MCF 10A (cell line): ENCODE measurements at regions not wholly inside any gene's neighbourhood (a gene's known extent, or its start where the extent isn't known, plus 50 kb on each side); places are given as distances from the start of the nearest gene placed in this dataset.

Source experiments
- BruUV-seq: library from RNA; stranded (reverse); fragments of 400-500 nt; replicated peaks from 2 replicates; lab custom pipeline; 2021; lab: Mats Ljungman, UMichigan
- CTCF ChIA-PET: fragments of 300-600 bp; sonication (Branson Sonifier 250); formaldehyde crosslinking; extraction: SDS; loops from one replicate; lab custom pipeline; 2021; ENCODE audit warnings: antibody characterized with exemption, inconsistent platforms; lab: Yijun Ruan, JAX
- POLR2A ChIA-PET: fragments of 300-600, 350-650 bp; sonication (Branson Sonifier 250); formaldehyde crosslinking; extraction: SDS; loops from one replicate; lab custom pipeline; 2020; ENCODE audit warnings: antibody characterized with exemption, inconsistent platforms; lab: Yijun Ruan, JAX
- DNase-seq: peaks from one replicate; pipeline ENCODE4 v3.0.0-alpha.2; 2018; ENCODE audit not compliant: unreplicated experiment
- H3K27ac Mint-ChIP-seq: one replicate; pipeline ENCODE4 v1.8.0; 2022; ENCODE audit warnings: mild to moderate bottlenecking, low read depth, mixed read lengths; ENCODE audit not compliant: unreplicated experiment
- H3K27me3 Mint-ChIP-seq: one replicate; pipeline ENCODE4 v1.8.0; 2022; ENCODE audit warnings: mixed read lengths; ENCODE audit not compliant: insufficient read depth, unreplicated experiment
- H3K36me3 Mint-ChIP-seq: one replicate; pipeline ENCODE4 v1.8.0; 2022; ENCODE audit warnings: mild to moderate bottlenecking, moderate library complexity, mixed read lengths; ENCODE audit not compliant: insufficient read depth, unreplicated experiment
- H3K4me1 Mint-ChIP-seq: one replicate; pipeline ENCODE4 v1.8.0; 2022; ENCODE audit warnings: mixed read lengths; ENCODE audit not compliant: insufficient read depth, unreplicated experiment
- H3K4me3 Mint-ChIP-seq: one replicate; pipeline ENCODE4 v1.8.0; 2022; ENCODE audit warnings: mild to moderate bottlenecking, moderate library complexity, mixed read lengths; ENCODE audit not compliant: unreplicated experiment
- H3K9me3 Mint-ChIP-seq: one replicate; pipeline ENCODE4 v1.8.0; 2022; ENCODE audit warnings: mixed read lengths; ENCODE audit not compliant: unreplicated experiment
- intact Hi-C: fragments of 100-400 bp; cut with micrococcal nuclease; formaldehyde crosslinking; loops from 2 replicates; pipeline ENCODE4 v1.14.1; 2022
- TF ChIP-seq, protein P1 (sequence below): fragments of 200-600 bp; IDR thresholded peaks from one replicate; pipeline ENCODE4 v1.8.0; 2022; ENCODE audit warnings: antibody characterized with exemption, mild to moderate bottlenecking; ENCODE audit not compliant: unreplicated experiment

DNA sequence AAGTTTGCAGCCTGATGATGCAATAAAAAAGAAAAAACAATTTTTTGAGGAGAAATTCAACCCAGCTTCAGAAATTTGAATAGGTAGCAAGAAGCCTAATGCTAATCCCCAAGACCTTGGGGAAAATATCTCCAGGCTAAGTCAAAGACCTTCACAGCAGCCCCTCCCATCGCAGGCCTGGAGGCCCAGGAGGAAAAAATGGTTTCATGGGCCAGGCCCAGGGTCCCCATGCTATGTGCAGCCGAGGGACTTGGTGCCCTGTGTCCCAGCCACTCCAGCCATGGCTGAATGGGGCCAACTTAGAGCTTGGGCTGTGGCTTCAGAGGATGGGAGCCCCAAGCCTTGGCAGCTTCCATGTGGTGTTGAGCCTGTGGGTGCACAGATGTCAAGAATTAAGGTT lies 210.3 kb downstream of the SUCLA2 start:
- H3K27me3 Mint-ChIP-seq, result no peaks in the 10 kb centered on the region
- no peaks in the 10 kb centered on the region for H3K4me1 Mint-ChIP-seq
- H3K4me3 Mint-ChIP-seq, result no peak overlapping the region
- H3K27ac Mint-ChIP-seq, result no peak overlapping the region
- ChIA-PET CTCF (no interaction called here), POLR2A (no interaction called here)
- intact Hi-C loops, result no loop called here
- TF ChIP-seq, protein P1, sequence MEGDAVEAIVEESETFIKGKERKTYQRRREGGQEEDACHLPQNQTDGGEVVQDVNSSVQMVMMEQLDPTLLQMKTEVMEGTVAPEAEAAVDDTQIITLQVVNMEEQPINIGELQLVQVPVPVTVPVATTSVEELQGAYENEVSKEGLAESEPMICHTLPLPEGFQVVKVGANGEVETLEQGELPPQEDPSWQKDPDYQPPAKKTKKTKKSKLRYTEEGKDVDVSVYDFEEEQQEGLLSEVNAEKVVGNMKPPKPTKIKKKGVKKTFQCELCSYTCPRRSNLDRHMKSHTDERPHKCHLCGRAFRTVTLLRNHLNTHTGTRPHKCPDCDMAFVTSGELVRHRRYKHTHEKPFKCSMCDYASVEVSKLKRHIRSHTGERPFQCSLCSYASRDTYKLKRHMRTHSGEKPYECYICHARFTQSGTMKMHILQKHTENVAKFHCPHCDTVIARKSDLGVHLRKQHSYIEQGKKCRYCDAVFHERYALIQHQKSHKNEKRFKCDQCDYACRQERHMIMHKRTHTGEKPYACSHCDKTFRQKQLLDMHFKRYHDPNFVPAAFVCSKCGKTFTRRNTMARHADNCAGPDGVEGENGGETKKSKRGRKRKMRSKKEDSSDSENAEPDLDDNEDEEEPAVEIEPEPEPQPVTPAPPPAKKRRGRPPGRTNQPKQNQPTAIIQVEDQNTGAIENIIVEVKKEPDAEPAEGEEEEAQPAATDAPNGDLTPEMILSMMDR, result no peak
- no peaks in the 10 kb centered on the region for H3K36me3 Mint-ChIP-seq
- H3K9me3 Mint-ChIP-seq, result peaks cover 23% of the 10 kb centered on the region
- BruUV-seq, result no TSS peak
- no peak for DNase-seq

DNA sequence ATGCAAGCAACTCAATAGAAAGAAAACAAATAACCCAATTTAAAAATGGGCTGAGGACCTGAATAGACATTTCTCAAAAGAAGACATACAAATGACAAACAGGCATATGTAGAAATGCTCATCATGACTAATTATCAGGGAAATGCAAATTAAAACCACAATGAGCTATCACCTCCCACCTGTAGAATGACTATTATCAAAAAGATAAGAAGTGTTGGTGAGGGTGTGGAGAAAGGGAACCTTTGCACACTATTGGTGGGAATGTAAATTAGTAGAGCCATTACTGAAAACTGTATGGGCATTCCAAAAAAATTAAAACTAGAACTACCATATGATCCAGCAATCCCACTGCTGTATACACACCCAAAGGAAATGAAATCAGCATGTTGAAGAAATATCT lies 212.2 kb downstream of the SUCLA2 start:
- intact Hi-C loops, result no loop called here
- DNase-seq, result no peak
- ChIA-PET CTCF (interaction anchor here (0.7 kb wide), 2 partner anchors 9 to 1538 kb away, joined by 3 read pairs; no protein-coding TSS in a partner anchor), POLR2A (interaction anchor here (0.7 kb wide), 1 partner anchor 39 kb away, joined by 3 read pairs; no protein-coding TSS in a partner anchor)
- Mint-ChIP-seq H3K27ac (no peak overlapping the region), H3K36me3 (no peaks in the 10 kb centered on the region), H3K9me3 (peaks cover 23% of the 10 kb centered on the region), H3K4me1 (no peaks in the 10 kb centered on the region), H3K4me3 (no peak overlapping the region), H3K27me3 (no peaks in the 10 kb centered on the region)
- TF ChIP-seq, protein P1, result no peak
- BruUV-seq, result no TSS peak

DNA sequence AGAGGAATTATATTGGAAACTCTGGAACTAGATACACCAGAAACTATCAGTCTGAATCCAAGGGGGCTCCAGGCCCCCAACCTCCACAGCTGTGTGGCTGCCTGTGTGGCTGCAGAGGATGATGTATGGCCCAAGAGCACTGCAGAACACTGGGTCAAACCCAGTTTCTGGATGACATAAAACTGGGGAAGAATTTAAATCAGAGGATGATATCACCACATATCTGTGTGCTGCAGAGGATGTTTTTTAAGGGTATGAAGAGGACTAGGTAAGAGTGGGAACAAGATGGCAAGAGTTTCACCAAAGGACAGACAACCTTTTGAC lies 226.4 kb downstream of the SUCLA2 start:
- no TSS peak for BruUV-seq
- intact Hi-C loops, result loop anchor here (1.0 kb wide), 3 partner anchors 176 to 943 kb away; no protein-coding TSS in a partner anchor
- Mint-ChIP-seq H3K9me3 (peaks cover 16% of the 10 kb centered on the region), H3K36me3 (no peaks in the 10 kb centered on the region), H3K4me3 (no peak overlapping the region), H3K27me3 (no peaks in the 10 kb centered on the region), H3K4me1 (no peaks in the 10 kb centered on the region), H3K27ac (no peak overlapping the region)
- no peak for DNase-seq
- ChIA-PET CTCF (interaction anchor here (0.6 to 4.6 kb wide), 4 partner anchors 355 to 943 kb away, joined by 3 to 18 read pairs (median 8); no protein-coding TSS in a partner anchor), POLR2A (interaction anchor here (0.7 kb wide), 1 partner anchor 263 kb away, joined by 3 read pairs; the partner anchor contains the start of gene NUDT15)
- TF ChIP-seq, protein P1, result no peak

DNA sequence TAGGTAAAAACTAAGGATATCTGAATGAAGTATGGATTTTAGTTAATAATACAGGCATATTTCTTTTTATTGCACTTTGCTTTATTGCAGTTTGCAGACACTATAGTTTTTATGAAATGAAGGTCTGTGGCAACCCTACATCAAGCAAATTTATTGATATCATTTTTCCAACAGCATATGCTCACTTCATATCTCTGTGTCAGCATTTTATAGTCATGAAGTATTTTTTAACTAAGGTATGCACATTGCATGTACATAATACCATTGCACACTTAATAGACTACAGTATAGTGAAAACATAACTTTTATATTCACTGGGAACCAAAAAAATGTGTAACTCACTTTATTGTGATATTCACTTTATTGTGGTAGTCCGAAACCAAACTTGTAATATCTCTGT lies 236.3 kb downstream of the SUCLA2 start:
- no peaks in the 10 kb centered on the region for H3K4me1 Mint-ChIP-seq
- H3K36me3 Mint-ChIP-seq, result no peaks in the 10 kb centered on the region
- H3K4me3 Mint-ChIP-seq, result no peak overlapping the region
- ChIA-PET POLR2A (no interaction called here), CTCF (no interaction called here)
- H3K27me3 Mint-ChIP-seq, result peaks cover 18% of the 10 kb centered on the region
- H3K9me3 Mint-ChIP-seq, result peaks cover 7% of the 10 kb centered on the region
- TF ChIP-seq, protein P1, result no peak
- no TSS peak for BruUV-seq
- H3K27ac Mint-ChIP-seq, result no peak overlapping the region
- DNase-seq, result no peak
- intact Hi-C loops, result no loop called here
